Liver (tissue), 8 donors: ENCODE measurements at regions not wholly inside any gene's neighbourhood (a gene's known extent, or its start where the extent isn't known, plus 50 kb on each side); places are given as distances from the start of the nearest gene placed in this dataset.

Experiments
- DNase-seq: peaks from one replicate; pipeline ENCODE4 v3.0.0-alpha.2; 2017; ENCODE audit warnings: low spot score
- H3K27ac ChIP-seq, 2 donors: one replicate each; pipeline ENCODE4 v1.7.0; 2013; ENCODE audit warnings: inconsistent platforms in 2 of 2, low read length in 2 of 2, control low read depth in 1 of 2, low read depth in 1 of 2, mild to moderate bottlenecking in 1 of 2
- H3K27me3 ChIP-seq, 4 donors: one replicate each; pipeline versions ENCODE4 v1.6.1 to v1.7.0; 2013; ENCODE audit warnings: low read length in 3 of 4, inconsistent platforms in 1 of 4, mild to moderate bottlenecking in 1 of 4, moderate library complexity in 1 of 4; ENCODE audit not compliant: control insufficient read depth in 4 of 4, insufficient read depth in 4 of 4
- H3K36me3 ChIP-seq, 4 donors: one replicate each; pipeline versions ENCODE4 v1.6.1 to v1.7.0; 2013; ENCODE audit warnings: low read length in 3 of 4, mild to moderate bottlenecking in 3 of 4, low read depth in 1 of 4, moderate library complexity in 1 of 4; ENCODE audit not compliant: control insufficient read depth in 4 of 4, insufficient read depth in 3 of 4
- H3K4me1 ChIP-seq, 4 donors: one replicate each; pipeline versions ENCODE4 v1.6.1 to v1.7.0; 2013; ENCODE audit warnings: low read length in 3 of 4, mild to moderate bottlenecking in 3 of 4, moderate library complexity in 1 of 4; ENCODE audit not compliant: control insufficient read depth in 4 of 4, insufficient read depth in 4 of 4
- H3K4me3 ChIP-seq, 3 donors: one replicate each; pipeline versions ENCODE4 v1.6.1 to v1.7.0; 2013; ENCODE audit warnings: low read length in 3 of 3, control low read depth in 1 of 3, low read depth in 1 of 3, mild to moderate bottlenecking in 1 of 3
- H3K9ac ChIP-seq, 2 donors: one replicate each; pipeline ENCODE4 v1.7.0; 2013; ENCODE audit warnings: low read length in 2 of 2, mild to moderate bottlenecking in 2 of 2, moderate library complexity in 2 of 2, control low read depth in 1 of 2, low read depth in 1 of 2
- H3K9me3 ChIP-seq, 4 donors: one replicate each; pipeline versions ENCODE4 v1.6.1 to v1.7.0; 2013; ENCODE audit warnings: low read length in 3 of 4; ENCODE audit not compliant: control insufficient read depth in 4 of 4
- CTCF ChIP-seq: fragments of 150-350 bp; IDR thresholded peaks from 2 replicates; pipeline ENCODE4 v1.5.1; 2017; ENCODE audit warnings: improper control_type of control experiment, low read depth, low read length; ENCODE audit not compliant: missing input control
- FOXA1 ChIP-seq: IDR thresholded peaks from 2 replicates; pipeline ENCODE4 v1.6.1; 2016; ENCODE audit warnings: antibody characterized with exemption
- FOXA2 ChIP-seq: IDR thresholded peaks from 2 replicates; pipeline ENCODE4 v1.6.1; 2016; ENCODE audit warnings: antibody characterized with exemption
- GABPA ChIP-seq, 2 donors: IDR thresholded peaks in 1 of 2; conservative IDR thresholded peaks in 1 of 2; 2 replicates each; pipeline ENCODE4 v1.6.1; 2016; ENCODE audit warnings: antibody characterized with exemption in 2 of 2, mild to moderate bottlenecking in 1 of 2, moderate library complexity in 1 of 2
- HNF4A ChIP-seq, 2 donors: conservative IDR thresholded peaks; 2 replicates each; pipeline ENCODE4 v1.6.1; 2016; ENCODE audit warnings: antibody characterized with exemption in 2 of 2, mild to moderate bottlenecking in 2 of 2
- HNF4G ChIP-seq: IDR thresholded peaks from 2 replicates; pipeline ENCODE4 v1.6.1; 2016; ENCODE audit warnings: antibody characterized with exemption
- JUND ChIP-seq, 2 donors: IDR thresholded peaks; 2 replicates each; pipeline ENCODE4 v1.6.1; 2016; ENCODE audit warnings: antibody characterized with exemption in 2 of 2
- MAX ChIP-seq: IDR thresholded peaks from 2 replicates; pipeline ENCODE4 v1.6.1; 2016; ENCODE audit warnings: antibody characterized with exemption
- NR2F2 ChIP-seq: IDR thresholded peaks from 2 replicates; pipeline ENCODE4 v1.6.1; 2016; ENCODE audit warnings: antibody characterized with exemption
- RAD21 ChIP-seq, 2 donors: IDR thresholded peaks; 2 replicates each; pipeline ENCODE4 v1.6.1; 2016; ENCODE audit warnings: antibody characterized with exemption in 2 of 2, mild to moderate bottlenecking in 2 of 2
- REST ChIP-seq: IDR thresholded peaks from 2 replicates; pipeline ENCODE4 v1.6.1; 2016; ENCODE audit warnings: antibody characterized with exemption, mild to moderate bottlenecking
- SP1 ChIP-seq: IDR thresholded peaks from 2 replicates; pipeline ENCODE4 v1.6.1; 2018; ENCODE audit warnings: antibody characterized with exemption, mild to moderate bottlenecking
- YY1 ChIP-seq: IDR thresholded peaks from 2 replicates; pipeline ENCODE4 v1.6.1; 2016; ENCODE audit warnings: antibody characterized with exemption, mild to moderate bottlenecking
- ZBTB33 ChIP-seq: IDR thresholded peaks from 2 replicates; pipeline ENCODE4 v1.6.1; 2016; ENCODE audit warnings: antibody characterized with exemption
- WGBS: extraction: QIAGEN DNeasy Blood & Tissue Kit; methylation state at CpG from one replicate; pipeline ENCODE4 v1.1.7; 2013; 5-methylcytosine and 5-hydroxymethylcytosine counted together
- donor health status: healthy.
- donor health status: healthy.
- donor health status: healthy.
- donor health status: healthy.
- donor health status: healthy.

GRCh38 chr9:135223831-135224230, 136.4 kb downstream of the OLFM1 start:
- Histone ChIP-seq H3K9me3 (no peaks in the 10 kb centered on the region), H3K4me1 (peaks cover 0 to 9% (median 6%) of the 10 kb centered on the region in 4 donors), H3K9ac (no peak overlapping the region), H3K27me3 (peaks cover 0 to 3% (median under 1%) of the 10 kb centered on the region in 4 donors), H3K36me3 (no peaks in the 10 kb centered on the region), H3K4me3 (no peak overlapping the region), H3K27ac (no peak overlapping the region)
- 74% methylated on average over 11 of the region's 11 CpGs for WGBS
- TF ChIP-seq GABPA (IDR thresholded peaks at IDR 0.05 in 1 of 2, conservative IDR thresholded peaks at IDR 0.05 in 1 of 2) (no peak), JUND (IDR thresholded peaks at IDR 0.05) (no peak), FOXA1 (no peak), CTCF (no peak), NR2F2 (no peak), SP1 (no peak)
- no peak for DNase-seq

- Histone ChIP-seq H3K4me1 (peaks cover 0 to 9% (median 6%) of the 10 kb centered on the region in 4 donors), H3K9ac (no peak overlapping the region), H3K4me3 (no peak overlapping the region), H3K9me3 (no peaks in the 10 kb centered on the region), H3K36me3 (no peaks in the 10 kb centered on the region), H3K27me3 (peaks cover 0 to 3% (median 0%) of the 10 kb centered on the region in 4 donors), H3K27ac (no peak overlapping the region)
- WGBS = 58% methylated on average over 12 of the region's 12 CpGs
- TF ChIP-seq YY1 (no peak), SP1 (no peak), FOXA1 (no peak), RAD21 (IDR thresholded peaks at IDR 0.05) (no peak)
- no peak for DNase-seq
Measured at GRCh38 chr9:135224286-135224877, 136.9 kb downstream of the OLFM1 start.

GRCh38 chr9:135224921-135225541, 137.6 kb downstream of the OLFM1 start:
- H3K27me3 ChIP-seq = peaks cover 0 to 1% (median 0%) of the 10 kb centered on the region in 4 donors
- H3K27ac ChIP-seq = no peak overlapping the region
- 82% methylated on average over 23 of the region's 23 CpGs for WGBS

More at GRCh38 chr9:135224921-135225541, 137.6 kb downstream of the OLFM1 start:
- Histone ChIP-seq H3K4me1 (peaks cover 0 to 9% (median 6%) of the 10 kb centered on the region in 4 donors), H3K9me3 (no peaks in the 10 kb centered on the region), H3K36me3 (no peaks in the 10 kb centered on the region), H3K9ac (no peak overlapping the region), H3K4me3 (no peak overlapping the region)
- no peak for TF ChIP-seq MAX
- no peak for TF ChIP-seq REST
- TF ChIP-seq YY1 = no peak
- TF ChIP-seq FOXA2 = no peak
- no peak for TF ChIP-seq ZBTB33
- no peak for TF ChIP-seq GABPA (IDR thresholded peaks at IDR 0.05 in 1 of 2, conservative IDR thresholded peaks at IDR 0.05 in 1 of 2)
- TF ChIP-seq HNF4G = no peak
- no peak for TF ChIP-seq FOXA1
- no peak for TF ChIP-seq JUND (IDR thresholded peaks at IDR 0.05)
- no peak for TF ChIP-seq HNF4A (conservative IDR thresholded peaks at IDR 0.05)
- DNase-seq = no peak
